ENCODE measurements at regions not wholly inside any gene's neighbourhood (a gene's known extent, or its start where the extent isn't known, plus 50 kb on each side); places are given as distances from the start of the nearest gene placed in this dataset.
"Not testable (repeated sequence)": the region's sequence is repeated elsewhere in the genome, so short reads cannot be mapped to it uniquely, and the experiment has no call there.

DNA sequence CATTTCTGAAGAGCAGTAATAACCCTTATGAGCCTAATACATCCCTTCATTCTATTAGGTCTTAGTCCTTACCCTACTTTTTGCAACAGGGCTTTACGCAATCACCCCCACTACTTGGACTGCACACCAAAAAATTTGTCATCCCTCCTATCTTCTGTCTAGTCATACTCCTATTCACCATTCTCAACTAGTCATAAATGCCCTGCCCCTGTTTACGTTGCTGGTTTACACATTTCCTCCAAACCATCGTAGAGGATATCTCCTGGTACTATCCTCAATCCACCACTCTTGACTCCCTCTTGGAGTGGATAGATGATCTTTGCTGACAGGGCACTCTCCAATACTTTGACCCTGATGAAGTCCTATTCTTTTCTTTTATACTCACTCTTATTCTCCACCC lies 98.2 kb upstream of the CCNG1 start:
- Histone ChIP-seq H3K4ac (ENCODE audit: low read depth in 1 of 2, low read length in 2 of 2) (no peak overlapping the region), H3K27me3 (ENCODE audit: control insufficient read depth in 1 of 2, insufficient read depth in 1 of 2, low read length in 2 of 2) (no peaks in the 10 kb centered on the region), H4K91ac (ENCODE audit: low read length) (no peak overlapping the region), H2BK15ac (ENCODE audit: low read depth, poor library complexity, severe bottlenecking) (no peak overlapping the region), H3K14ac (ENCODE audit: low read length in 2 of 2) (no peak overlapping the region), H3K4me2 (ENCODE audit: low read length, poor library complexity, severe bottlenecking) (no peak overlapping the region), H3K18ac (ENCODE audit: low read depth in 1 of 2, low read length in 2 of 2) (no peak overlapping the region), H2BK5ac (ENCODE audit: low read depth, low read length, poor library complexity, severe bottlenecking) (no peak overlapping the region), H3K23ac (ENCODE audit: low read length in 2 of 2) (no peak overlapping the region), H2BK120ac (ENCODE audit: low read depth, low read length) (no peak overlapping the region), H3K9ac (ENCODE audit: low read length) (no peak overlapping the region), H2AFZ (ENCODE audit: low read depth, low read length) (no peak overlapping the region), H4K8ac (ENCODE audit: low read length) (no peak overlapping the region), H3K4me1 (ENCODE audit: control insufficient read depth, insufficient read depth, low read depth, low read length) (no peaks in the 10 kb centered on the region), H2AK5ac (ENCODE audit: low read length, severe bottlenecking) (no peak overlapping the region), H3K27ac (ENCODE audit: low read length, poor library complexity, severe bottlenecking) (no peak overlapping the region), H3K79me1 (replicated peaks; ENCODE audit: low read length, poor library complexity, severe bottlenecking) (no peaks in the 10 kb centered on the region), H3K9me3 (ENCODE audit: control insufficient read depth, low read length) (no peaks in the 10 kb centered on the region), H3K4me3 (ENCODE audit: insufficient read depth in 1 of 2, low read depth in 1 of 2, low read length in 2 of 2) (no peak overlapping the region), H3K36me3 (ENCODE audit: control insufficient read depth in 1 of 2, insufficient read depth in 2 of 2, low read depth in 1 of 2, low read length in 2 of 2) (no peaks in the 10 kb centered on the region), H2BK12ac (ENCODE audit: low read length in 2 of 2) (no peak overlapping the region)
- DNase-seq: no peak
- 48% methylated on average over 3 of the region's 3 CpGs for WGBS

DNA sequence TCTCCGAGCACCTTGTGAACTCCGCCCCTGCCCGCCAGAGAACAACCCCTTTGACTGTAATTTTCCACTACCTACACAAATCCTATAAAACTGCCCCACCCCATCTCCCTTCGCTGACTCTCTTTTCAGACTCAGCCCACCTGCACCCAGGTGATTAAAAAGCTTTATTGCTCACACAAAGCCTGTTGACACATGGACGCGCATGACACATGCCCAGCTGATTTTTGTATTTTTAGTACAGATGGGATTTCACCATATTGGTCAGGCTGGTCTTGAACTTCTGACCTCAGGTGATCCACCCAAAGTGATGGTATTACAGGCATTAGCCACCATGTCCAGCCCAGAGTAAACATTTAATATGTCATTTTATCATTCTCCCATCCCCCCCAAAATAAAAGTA lies 97.0 kb upstream of the CCNG1 start:
- H2BK12ac ChIP-seq (ENCODE audit: low read length in 2 of 2); H3K4me1 ChIP-seq (ENCODE audit: control insufficient read depth, insufficient read depth, low read depth, low read length); DNase-seq; H4K8ac ChIP-seq (ENCODE audit: low read length); H2AFZ ChIP-seq (ENCODE audit: low read depth, low read length); H3K4me2 ChIP-seq (ENCODE audit: low read length, poor library complexity, severe bottlenecking); H3K23ac ChIP-seq (ENCODE audit: low read length in 2 of 2); H3K4me3 ChIP-seq (ENCODE audit: insufficient read depth in 1 of 2, low read depth in 1 of 2, low read length in 2 of 2); H3K14ac ChIP-seq (ENCODE audit: low read length in 2 of 2); H2BK5ac ChIP-seq (ENCODE audit: low read depth, low read length, poor library complexity, severe bottlenecking); H3K18ac ChIP-seq (ENCODE audit: low read depth in 1 of 2, low read length in 2 of 2); H2BK15ac ChIP-seq (ENCODE audit: low read depth, poor library complexity, severe bottlenecking); H3K27me3 ChIP-seq (ENCODE audit: control insufficient read depth in 1 of 2, insufficient read depth in 1 of 2, low read length in 2 of 2); H4K91ac ChIP-seq (ENCODE audit: low read length); H3K9ac ChIP-seq (ENCODE audit: low read length); H3K79me1 ChIP-seq (replicated peaks; ENCODE audit: low read length, poor library complexity, severe bottlenecking); H3K36me3 ChIP-seq (ENCODE audit: control insufficient read depth in 1 of 2, insufficient read depth in 2 of 2, low read depth in 1 of 2, low read length in 2 of 2); H2BK120ac ChIP-seq (ENCODE audit: low read depth, low read length); H2AK5ac ChIP-seq (ENCODE audit: low read length, severe bottlenecking); H3K27ac ChIP-seq (ENCODE audit: low read length, poor library complexity, severe bottlenecking); H3K4ac ChIP-seq (ENCODE audit: low read depth in 1 of 2, low read length in 2 of 2); H3K9me3 ChIP-seq (ENCODE audit: control insufficient read depth, low read length): not testable (repeated sequence)
- 93% methylated on average over 6 of the region's 6 CpGs for whole genome bisulfite sequencing

DNA sequence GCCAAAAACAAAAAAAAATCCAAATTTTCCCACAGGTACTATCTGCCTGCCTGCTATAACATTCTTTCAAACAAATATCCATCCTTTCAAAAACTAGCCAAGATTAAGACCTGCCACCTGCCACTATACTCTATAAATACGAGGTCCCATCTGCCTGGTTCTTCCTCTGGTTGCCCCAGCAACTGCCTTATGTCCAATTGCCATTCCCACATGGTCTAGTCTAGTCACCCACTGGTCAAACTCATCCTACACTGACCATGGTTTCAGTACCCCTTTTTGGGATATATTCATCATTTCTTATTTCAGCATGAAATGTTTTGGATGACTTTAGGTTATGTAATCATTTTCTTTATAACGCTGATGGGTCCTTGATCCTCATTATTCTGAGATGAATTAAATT lies 95.1 kb upstream of the CCNG1 start:
- no peak overlapping the region for H3K4me3 ChIP-seq (ENCODE audit: insufficient read depth in 1 of 2, low read depth in 1 of 2, low read length in 2 of 2)
- WGBS: 43% methylated on average over 1 of the region's 2 CpGs
- H4K91ac ChIP-seq (ENCODE audit: low read length): no peak overlapping the region
- DNase-seq: no peak
- H3K27me3 ChIP-seq (ENCODE audit: control insufficient read depth in 1 of 2, insufficient read depth in 1 of 2, low read length in 2 of 2): no peaks in the 10 kb centered on the region
- no peaks in the 10 kb centered on the region for H3K79me1 ChIP-seq (replicated peaks; ENCODE audit: low read length, poor library complexity, severe bottlenecking)
- no peaks in the 10 kb centered on the region for H3K36me3 ChIP-seq (ENCODE audit: control insufficient read depth in 1 of 2, insufficient read depth in 2 of 2, low read depth in 1 of 2, low read length in 2 of 2)
- no peaks in the 10 kb centered on the region for H3K9me3 ChIP-seq (ENCODE audit: control insufficient read depth, low read length)
- H3K14ac ChIP-seq (ENCODE audit: low read length in 2 of 2): no peak overlapping the region
- H3K27ac ChIP-seq (ENCODE audit: low read length, poor library complexity, severe bottlenecking): no peak overlapping the region
- no peak overlapping the region for H3K4me2 ChIP-seq (ENCODE audit: low read length, poor library complexity, severe bottlenecking)
- no peak overlapping the region for H3K9ac ChIP-seq (ENCODE audit: low read length)
- no peak overlapping the region for H3K23ac ChIP-seq (ENCODE audit: low read length in 2 of 2)
- no peak overlapping the region for H2BK15ac ChIP-seq (ENCODE audit: low read depth, poor library complexity, severe bottlenecking)
- no peaks in the 10 kb centered on the region for H3K4me1 ChIP-seq (ENCODE audit: control insufficient read depth, insufficient read depth, low read depth, low read length)
- no peak overlapping the region for H2AFZ ChIP-seq (ENCODE audit: low read depth, low read length)
- no peak overlapping the region for H2BK120ac ChIP-seq (ENCODE audit: low read depth, low read length)
- H2AK5ac ChIP-seq (ENCODE audit: low read length, severe bottlenecking): no peak overlapping the region
- no peak overlapping the region for H4K8ac ChIP-seq (ENCODE audit: low read length)
- H3K18ac ChIP-seq (ENCODE audit: low read depth in 1 of 2, low read length in 2 of 2): no peak overlapping the region
- no peak overlapping the region for H2BK12ac ChIP-seq (ENCODE audit: low read length in 2 of 2)
- H2BK5ac ChIP-seq (ENCODE audit: low read depth, low read length, poor library complexity, severe bottlenecking): no peak overlapping the region
- H3K4ac ChIP-seq (ENCODE audit: low read depth in 1 of 2, low read length in 2 of 2): no peak overlapping the region

DNA sequence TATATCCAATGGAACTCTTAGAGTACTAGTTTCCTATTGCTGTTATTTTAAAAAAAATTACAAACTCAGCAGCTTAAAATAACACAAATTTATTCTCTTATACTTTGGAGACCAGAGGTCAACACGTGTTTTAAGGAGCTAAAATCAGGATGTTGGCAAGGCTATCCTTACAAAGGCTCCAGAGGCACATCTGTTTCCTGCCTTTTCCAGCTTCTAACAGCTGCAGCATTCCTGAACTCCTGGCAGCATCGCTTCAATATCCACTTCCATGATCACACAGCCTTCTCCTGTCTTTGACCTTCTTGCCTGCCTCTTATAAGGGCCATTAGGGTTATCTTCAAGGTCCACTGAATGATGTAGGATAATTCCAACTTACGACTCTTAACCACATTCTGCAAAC lies 92.2 kb upstream of the CCNG1 start:
- Histone ChIP-seq H3K18ac (ENCODE audit: low read depth in 1 of 2, low read length in 2 of 2) (no peak overlapping the region), H3K4ac (ENCODE audit: low read depth in 1 of 2, low read length in 2 of 2) (no peak overlapping the region), H3K9me3 (ENCODE audit: control insufficient read depth, low read length) (no peaks in the 10 kb centered on the region), H3K23ac (ENCODE audit: low read length in 2 of 2) (no peak overlapping the region), H3K14ac (ENCODE audit: low read length in 2 of 2) (no peak overlapping the region), H3K36me3 (ENCODE audit: control insufficient read depth in 1 of 2, insufficient read depth in 2 of 2, low read depth in 1 of 2, low read length in 2 of 2) (no peaks in the 10 kb centered on the region), H2AK5ac (ENCODE audit: low read length, severe bottlenecking) (no peak overlapping the region), H3K27ac (ENCODE audit: low read length, poor library complexity, severe bottlenecking) (no peak overlapping the region), H3K4me2 (ENCODE audit: low read length, poor library complexity, severe bottlenecking) (no peak overlapping the region), H3K27me3 (ENCODE audit: control insufficient read depth in 1 of 2, insufficient read depth in 1 of 2, low read length in 2 of 2) (peaks cover 0 to 3% of the 10 kb centered on the region in 2 experiments), H3K4me1 (ENCODE audit: control insufficient read depth, insufficient read depth, low read depth, low read length) (no peaks in the 10 kb centered on the region), H2AFZ (ENCODE audit: low read depth, low read length) (no peak overlapping the region), H4K8ac (ENCODE audit: low read length) (no peak overlapping the region), H3K9ac (ENCODE audit: low read length) (no peak overlapping the region), H2BK120ac (ENCODE audit: low read depth, low read length) (no peak overlapping the region), H2BK5ac (ENCODE audit: low read depth, low read length, poor library complexity, severe bottlenecking) (no peak overlapping the region), H2BK15ac (ENCODE audit: low read depth, poor library complexity, severe bottlenecking) (no peak overlapping the region), H4K91ac (ENCODE audit: low read length) (no peak overlapping the region), H3K79me1 (replicated peaks; ENCODE audit: low read length, poor library complexity, severe bottlenecking) (no peaks in the 10 kb centered on the region), H2BK12ac (ENCODE audit: low read length in 2 of 2) (no peak overlapping the region), H3K4me3 (ENCODE audit: insufficient read depth in 1 of 2, low read depth in 1 of 2, low read length in 2 of 2) (no peak overlapping the region)
- no peak for DNase-seq
- 44% methylated on average over 3 of the region's 3 CpGs for WGBS
